B cell (primary cell): ENCODE measurements at regions not wholly inside any gene's neighbourhood (a gene's known extent, or its start where the extent isn't known, plus 50 kb on each side); places are given as distances from the start of the nearest gene placed in this dataset.

Source experiments
- ATAC-seq: fragments of 200-7000 bp; cut with Tn5 transposase; one replicate; pipeline ENCODE4 v1.10.0; 2021; ENCODE audit warnings: low read depth, mild to moderate bottlenecking, moderate number of reproducible peaks, moderate library complexity
- CTCF ChIA-PET: fragments of 350-600 bp; sonication (Branson Sonifier 250); formaldehyde crosslinking; loops from one replicate; lab custom pipeline; 2021; ENCODE audit warnings: antibody characterized with exemption, inconsistent platforms; lab: Charles Lee
- POLR2A ChIA-PET: fragments of 350-600 bp; sonication (Branson Sonifier 250); formaldehyde crosslinking; loops from one replicate; lab custom pipeline; 2021; ENCODE audit warnings: antibody characterized with exemption; lab: Charles Lee
- DNase-seq: peaks from one replicate; pipeline ENCODE4 v3.0.0; 2013
- H2AFZ ChIP-seq: 2 replicates; pipeline ENCODE4 v1.6.1; 2012; ENCODE audit warnings: mild to moderate bottlenecking, low read depth, low read length; ENCODE audit not compliant: insufficient read depth, poor library complexity, severe bottlenecking
- H3K27ac ChIP-seq, 2 donors: 1 replicate in 1 of 2; 2 replicates in 1 of 2; pipeline ENCODE4 v1.5.1; 2012 to 2013; ENCODE audit warnings: low read length in 2 of 2, mild to moderate bottlenecking in 2 of 2, moderate library complexity in 1 of 2
- H3K27me3 ChIP-seq, 4 experiments: fragments of 200-600 bp in 1 of 4; sonication (generic) in 1 of 4; replicated peaks in 1 of 4; 1 replicate in 2 of 4; 2 replicates in 2 of 4; pipeline versions ENCODE4 v1.6.1 to v1.7.0; 2013 to 2016; ENCODE audit warnings: low read length in 3 of 4, mild to moderate bottlenecking in 2 of 4, mixed read lengths in 1 of 4, moderate library complexity in 1 of 4; ENCODE audit not compliant: insufficient read depth in 4 of 4, control insufficient read depth in 3 of 4; ENCODE audit errors: control extremely low read depth in 1 of 4
- H3K36me3 ChIP-seq, 2 experiments: replicated peaks in 1 of 2; 1 replicate in 1 of 2; 2 replicates in 1 of 2; pipeline versions ENCODE4 v1.6.1 to v1.7.1; 2013; ENCODE audit warnings: low read length in 1 of 2; ENCODE audit not compliant: insufficient read depth in 2 of 2, control insufficient read depth in 1 of 2; ENCODE audit errors: control extremely low read depth in 1 of 2, extremely low read depth in 1 of 2
- H3K4me1 ChIP-seq, 2 donors: fragments of 200-600 bp in 1 of 2; sonication (generic) in 1 of 2; 1 replicate in 1 of 2; 2 replicates in 1 of 2; pipeline versions ENCODE4 v1.5.1 to v1.6.1; 2013 to 2017; ENCODE audit warnings: low read length in 2 of 2; ENCODE audit not compliant: control insufficient read depth in 2 of 2, insufficient read depth in 2 of 2
- H3K4me2 ChIP-seq: replicated peaks from 2 replicates; pipeline ENCODE3; 2012; ENCODE audit warnings: mild to moderate bottlenecking, low read depth, low read length; ENCODE audit not compliant: poor library complexity, severe bottlenecking
- H3K4me3 ChIP-seq, 5 experiments: fragments of 200-600 bp in 1 of 5; sonication (generic) in 1 of 5; 1 replicate in 3 of 5; 2 replicates in 2 of 5; pipeline versions ENCODE4 v1.5.1 to v1.7.0; 2011 to 2016; ENCODE audit warnings: low read length in 4 of 5, mild to moderate bottlenecking in 4 of 5, low read depth in 2 of 5, control low read depth in 1 of 5, moderate library complexity in 1 of 5; ENCODE audit not compliant: insufficient read depth in 1 of 5; ENCODE audit errors: control extremely low read depth in 1 of 5, extremely low read depth in 1 of 5
- H3K79me2 ChIP-seq: fragments of 200-600 bp; sonication (generic); one replicate; pipeline ENCODE4 v1.6.0; 2016; ENCODE audit warnings: low read length; ENCODE audit not compliant: control insufficient read depth, insufficient read depth
- H3K9ac ChIP-seq: fragments of 200-600 bp; sonication (generic); 2 replicates; pipeline ENCODE4 v1.6.1; 2017; ENCODE audit warnings: mild to moderate bottlenecking, low read length, moderate library complexity
- H3K9me3 ChIP-seq, 3 donors: one replicate each; pipeline versions ENCODE4 v1.6.1 to v1.7.1; 2013; ENCODE audit warnings: low read length in 2 of 3; ENCODE audit not compliant: control insufficient read depth in 2 of 3, insufficient read depth in 1 of 3; ENCODE audit errors: control extremely low read depth in 1 of 3
- H4K20me1 ChIP-seq: 2 replicates; pipeline ENCODE4 v1.6.0; 2012; ENCODE audit warnings: mild to moderate bottlenecking, low read length; ENCODE audit not compliant: insufficient read depth, control insufficient read depth, poor library complexity, severe bottlenecking
- H3K27ac Mint-ChIP-seq: one replicate; pipeline ENCODE4 v1.8.0; 2021; ENCODE audit warnings: mixed read lengths
- H3K27me3 Mint-ChIP-seq: one replicate; pipeline ENCODE4 v1.8.0; 2021; ENCODE audit warnings: mixed read lengths
- H3K4me1 Mint-ChIP-seq: one replicate; pipeline ENCODE4 v1.8.0; 2021; ENCODE audit warnings: mixed read lengths
- H3K4me3 Mint-ChIP-seq: one replicate; pipeline ENCODE4 v1.8.0; 2021; ENCODE audit warnings: mixed read lengths
- H3K9me3 Mint-ChIP-seq: one replicate; pipeline ENCODE4 v1.8.0; 2022; ENCODE audit warnings: mixed read lengths; ENCODE audit not compliant: insufficient read depth
- EZH2 ChIP-seq: IDR thresholded peaks from 2 replicates; pipeline ENCODE4 v1.6.1; 2012; ENCODE audit warnings: borderline replicate concordance, low read depth, mild to moderate bottlenecking, moderate library complexity, low read length; ENCODE audit not compliant: insufficient read depth, poor library complexity, severe bottlenecking
- WGBS: methylation state at CpG from one replicate; pipeline ENCODE4 v1.1.5; 2013; ENCODE audit warnings: missing lambda C conversion rate; ENCODE audit not compliant: insufficient coverage; 5-methylcytosine and 5-hydroxymethylcytosine counted together
- intact Hi-C: fragments of 100-400 bp; cut with micrococcal nuclease; formaldehyde crosslinking; loops from one replicate; pipeline ENCODE4 v1.10.0; 2022
- TF ChIP-seq, protein P1 (sequence below): fragments of 200-600 bp; IDR thresholded peaks from one replicate; pipeline ENCODE4 v1.8.0; 2022; ENCODE audit warnings: antibody characterized with exemption, mild to moderate bottlenecking

DNA sequence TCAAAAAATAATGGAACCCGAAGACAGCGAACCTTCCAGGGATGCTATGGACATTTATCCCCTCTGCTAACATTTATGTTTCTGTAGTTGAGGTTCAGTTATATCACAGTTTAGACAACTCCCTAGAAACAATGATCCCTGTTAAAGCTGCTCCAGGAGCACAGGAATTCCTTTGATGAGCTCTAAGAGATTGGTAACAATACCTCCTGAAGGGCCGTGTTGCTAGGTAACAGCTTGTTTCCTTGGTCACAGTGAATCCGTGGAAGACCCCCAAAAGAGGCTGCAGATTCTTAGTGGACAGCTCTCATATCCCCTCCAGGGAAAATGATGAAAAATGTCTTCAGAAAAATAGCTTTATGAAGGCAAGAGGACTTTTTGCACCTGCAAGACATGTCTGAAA is 160.2 kb downstream of the SERPINI1 start:
- intact Hi-C loops: no loop called here
- H3K36me3 ChIP-seq: no peaks in the 10 kb centered on the region
- WGBS: no CpG with 5 or more reads among the region's 4 CpGs
- Mint-ChIP-seq H3K4me1 (no peaks in the 10 kb centered on the region), H3K9me3 (no peaks in the 10 kb centered on the region), H3K27me3 (peaks cover 5% of the 10 kb centered on the region), H3K4me3 (no peak overlapping the region), H3K27ac (no peak overlapping the region)
- ATAC-seq (no peak), DNase-seq (no peak)
- ChIA-PET POLR2A (no interaction called here), CTCF (interaction anchor here (1.7 kb wide), 1 partner anchor 211 kb away, joined by 3 read pairs; no protein-coding TSS in a partner anchor)
- no peak overlapping the region for H3K9ac ChIP-seq
- no peaks in the 10 kb centered on the region for H3K4me1 ChIP-seq
- no peak overlapping the region for H3K4me3 ChIP-seq
- H3K27me3 ChIP-seq: no peaks in the 10 kb centered on the region
- H2AFZ ChIP-seq: no peak overlapping the region
- H3K4me2 ChIP-seq: no peak overlapping the region
- H4K20me1 ChIP-seq: no peaks in the 10 kb centered on the region
- H3K9me3 ChIP-seq: peaks cover 0 to 4% (median 0%) of the 10 kb centered on the region in 3 donors
- H3K27ac ChIP-seq: no peak overlapping the region
- no peaks in the 10 kb centered on the region for H3K79me2 ChIP-seq
- TF ChIP-seq, protein P1, sequence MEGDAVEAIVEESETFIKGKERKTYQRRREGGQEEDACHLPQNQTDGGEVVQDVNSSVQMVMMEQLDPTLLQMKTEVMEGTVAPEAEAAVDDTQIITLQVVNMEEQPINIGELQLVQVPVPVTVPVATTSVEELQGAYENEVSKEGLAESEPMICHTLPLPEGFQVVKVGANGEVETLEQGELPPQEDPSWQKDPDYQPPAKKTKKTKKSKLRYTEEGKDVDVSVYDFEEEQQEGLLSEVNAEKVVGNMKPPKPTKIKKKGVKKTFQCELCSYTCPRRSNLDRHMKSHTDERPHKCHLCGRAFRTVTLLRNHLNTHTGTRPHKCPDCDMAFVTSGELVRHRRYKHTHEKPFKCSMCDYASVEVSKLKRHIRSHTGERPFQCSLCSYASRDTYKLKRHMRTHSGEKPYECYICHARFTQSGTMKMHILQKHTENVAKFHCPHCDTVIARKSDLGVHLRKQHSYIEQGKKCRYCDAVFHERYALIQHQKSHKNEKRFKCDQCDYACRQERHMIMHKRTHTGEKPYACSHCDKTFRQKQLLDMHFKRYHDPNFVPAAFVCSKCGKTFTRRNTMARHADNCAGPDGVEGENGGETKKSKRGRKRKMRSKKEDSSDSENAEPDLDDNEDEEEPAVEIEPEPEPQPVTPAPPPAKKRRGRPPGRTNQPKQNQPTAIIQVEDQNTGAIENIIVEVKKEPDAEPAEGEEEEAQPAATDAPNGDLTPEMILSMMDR: no peak
- no peak for TF ChIP-seq EZH2

DNA sequence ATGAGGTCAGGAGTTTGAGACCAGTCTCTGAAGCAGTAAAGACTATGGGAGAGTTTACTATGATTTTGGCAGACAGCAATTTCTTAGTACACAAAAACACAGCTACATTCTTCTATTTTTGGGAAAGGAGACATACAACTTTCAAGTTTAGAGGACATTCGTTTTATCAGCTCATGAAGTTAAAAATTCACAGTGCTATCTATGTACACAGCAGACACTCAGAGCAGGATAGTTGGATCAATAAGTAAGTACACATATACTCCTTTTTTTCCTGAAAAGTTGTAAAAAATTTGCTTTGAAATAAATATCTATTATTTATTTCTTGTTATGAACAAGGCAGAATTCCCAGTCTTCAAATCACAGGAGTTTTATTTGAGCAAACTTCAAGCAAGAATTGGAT is 159.7 kb downstream of the SERPINI1 start:
- WGBS: no CpG with 5 or more reads among the region's 1 CpG
- DNase-seq (no peak), ATAC-seq (no peak)
- no peak overlapping the region for H3K27ac Mint-ChIP-seq
- no peak overlapping the region for H3K4me2 ChIP-seq
- H3K4me3 ChIP-seq: no peak overlapping the region
- no peak overlapping the region for H3K9ac ChIP-seq
- H3K27me3 Mint-ChIP-seq: peaks cover 3% of the 10 kb centered on the region
- ChIA-PET CTCF (interaction anchor here (1.7 kb wide), 1 partner anchor 210 kb away, joined by 3 read pairs; no protein-coding TSS in a partner anchor), POLR2A (no interaction called here)
- no peak overlapping the region for H3K27ac ChIP-seq
- no peak for TF ChIP-seq EZH2
- TF ChIP-seq, protein P1: no peak
- H3K9me3 ChIP-seq: peaks cover 0 to 4% (median 0%) of the 10 kb centered on the region in 3 donors
- H3K36me3 ChIP-seq: no peaks in the 10 kb centered on the region
- no peak overlapping the region for H2AFZ ChIP-seq
- H4K20me1 ChIP-seq: no peaks in the 10 kb centered on the region
- no peak overlapping the region for H3K4me3 Mint-ChIP-seq
- H3K79me2 ChIP-seq: no peaks in the 10 kb centered on the region
- no peaks in the 10 kb centered on the region for H3K4me1 ChIP-seq
- no peaks in the 10 kb centered on the region for H3K9me3 Mint-ChIP-seq
- intact Hi-C loops: no loop called here
- no peaks in the 10 kb centered on the region for H3K27me3 ChIP-seq
- no peaks in the 10 kb centered on the region for H3K4me1 Mint-ChIP-seq
